GM12878 (cell line): ENCODE measurements at regions not wholly inside any gene's neighbourhood (a gene's known extent, or its start where the extent isn't known, plus 50 kb on each side); places are given as distances from the start of the nearest gene placed in this dataset.

ENCODE experiments used
- ATAC-seq: fragments of 200-7000 bp; cut with Tn5 transposase; 3 replicates; pipeline ENCODE4 v1.9.1; 2020; ENCODE audit warnings: mild to moderate bottlenecking, moderate library complexity
- BruUV-seq: library from RNA; stranded (reverse); fragments of 400-500 nt; replicated peaks from 2 replicates; lab custom pipeline; 2021; lab: Mats Ljungman, UMichigan
- CTCF ChIA-PET: fragments of 300-600 bp; sonication (Branson Sonifier 250); formaldehyde crosslinking; extraction: SDS; loops from one replicate; lab custom pipeline; 2021; ENCODE audit warnings: inconsistent platforms; lab: Yijun Ruan, JAX
- POLR2A ChIA-PET: fragments of 350-600 bp; formaldehyde crosslinking; extraction: SDS; loops from one replicate; lab custom pipeline; 2021; ENCODE audit warnings: inconsistent platforms; lab: Charles Lee
- RAD21 ChIA-PET: fragments of 300-600 bp; sonication (Branson Sonifier 250); formaldehyde crosslinking; loops from one replicate; lab custom pipeline; 2023; ENCODE audit warnings: antibody characterized with exemption; ENCODE audit not compliant: unreplicated experiment; lab: Charles Lee
- SMC1A ChIA-PET: fragments of 300-600 bp; sonication (Branson Sonifier 250); formaldehyde crosslinking; loops from one replicate; lab custom pipeline; 2023; ENCODE audit not compliant: unreplicated experiment, uncharacterized antibody; lab: Charles Lee
- DNase-seq: peaks from one replicate; pipeline ENCODE4 v3.0.0-alpha.2; 2011; ENCODE audit warnings: low read depth, low spot score
- FAIRE-seq: peaks from 3 replicates; lab custom pipeline; 2011; peaks lifted over from hg19 to GRCh38; lab: Jason Lieb, UNC
- H2AFZ ChIP-seq: 2 replicates; pipeline ENCODE4 v1.6.0; 2011; ENCODE audit warnings: low read depth, low read length, control low read depth; ENCODE audit not compliant: control insufficient read depth
- H3K27ac ChIP-seq: 2 replicates; pipeline ENCODE4 v1.5.1; 2011; ENCODE audit warnings: control low read depth; ENCODE audit not compliant: control insufficient read depth, insufficient read depth
- H3K27me3 ChIP-seq, 2 experiments: replicated peaks in 1 of 2; 2 replicates each; pipeline versions ENCODE4 v1.6.0 to v1.6.1; 2011; ENCODE audit warnings: low read length in 1 of 2; ENCODE audit not compliant: control insufficient read depth in 2 of 2, insufficient read depth in 2 of 2
- H3K36me3 ChIP-seq, 2 experiments: 2 replicates each; pipeline ENCODE4 v1.5.1; 2011; ENCODE audit warnings: low read length in 1 of 2; ENCODE audit not compliant: control insufficient read depth in 2 of 2, insufficient read depth in 2 of 2
- H3K4me1 ChIP-seq: 2 replicates; pipeline ENCODE4 v1.6.1; 2011; ENCODE audit warnings: mild to moderate bottlenecking, low read length, moderate library complexity, mixed read lengths; ENCODE audit not compliant: control insufficient read depth, insufficient read depth
- H3K4me2 ChIP-seq: 2 replicates; pipeline ENCODE4 v1.6.0; 2011; ENCODE audit warnings: control low read depth; ENCODE audit not compliant: control insufficient read depth, insufficient read depth
- H3K4me3 ChIP-seq: fragments of 200-600 bp; sonication (generic); 2 replicates; pipeline ENCODE4 v1.5.1; 2016
- H3K79me2 ChIP-seq: 2 replicates; pipeline ENCODE4 v1.6.0; 2011; ENCODE audit warnings: low read length; ENCODE audit not compliant: control insufficient read depth, insufficient read depth
- H3K9ac ChIP-seq: 2 replicates; pipeline ENCODE4 v1.8.0; 2011; ENCODE audit warnings: low read length, control low read depth, mixed read lengths; ENCODE audit not compliant: control insufficient read depth, insufficient read depth
- H3K9me3 ChIP-seq: replicated peaks from 3 replicates; pipeline ENCODE4 v1.5.1; 2011; ENCODE audit warnings: mild to moderate bottlenecking, low read length; ENCODE audit not compliant: control insufficient read depth, insufficient read depth
- H4K20me1 ChIP-seq: 2 replicates; pipeline ENCODE4 v1.6.0; 2011; ENCODE audit not compliant: control insufficient read depth, insufficient read depth
- BACH1 ChIP-seq: fragments of 450-650 bp; IDR thresholded peaks from 2 replicates; pipeline ENCODE4 v1.6.1; 2017; ENCODE audit warnings: mild to moderate bottlenecking, borderline replicate concordance
- BMI1 ChIP-seq: fragments of 450-650 bp; IDR thresholded peaks from 2 replicates; pipeline ENCODE4 v1.6.1; 2016; ENCODE audit warnings: mild to moderate bottlenecking, moderate library complexity, borderline replicate concordance
- ELK1 ChIP-seq: IDR thresholded peaks from 2 replicates; pipeline ENCODE4 v1.6.1; 2012; ENCODE audit warnings: low read depth, low read length, improper control_type of control experiment
- FOXM1 ChIP-seq: IDR thresholded peaks from 2 replicates; pipeline ENCODE4 v1.6.1; 2012; ENCODE audit warnings: low read depth, mild to moderate bottlenecking, inconsistent platforms, low read length, moderate library complexity
- IKZF1 ChIP-seq: fragments of 450-650 bp; conservative IDR thresholded peaks from 2 replicates; pipeline ENCODE4 v1.6.1; 2017; ENCODE audit warnings: antibody characterized with exemption, mild to moderate bottlenecking
- IKZF2 ChIP-seq, 2 experiments: fragments of 450-650 bp; IDR thresholded peaks; 2 replicates each; pipeline ENCODE4 v1.6.1; 2017; ENCODE audit warnings: mild to moderate bottlenecking in 2 of 2, moderate library complexity in 2 of 2
- MTA3 ChIP-seq: IDR thresholded peaks from 2 replicates; pipeline ENCODE4 v1.6.1; 2012; ENCODE audit warnings: low read length, inconsistent platforms, borderline replicate concordance
- MXI1 ChIP-seq: fragments of 150-350 bp; IDR thresholded peaks from 2 replicates; pipeline ENCODE4 v1.6.1; 2011; ENCODE audit warnings: low read depth, mild to moderate bottlenecking, inconsistent platforms, low read length, improper control_type of control experiment
- POLR2AphosphoS2 ChIP-seq: IDR thresholded peaks from 2 replicates; pipeline ENCODE4 v1.6.1; 2011; ENCODE audit warnings: low read depth, mild to moderate bottlenecking, low read length, improper control_type of control experiment, moderate library complexity
- RB1 ChIP-seq: fragments of 450-650 bp; formaldehyde crosslinking; IDR thresholded peaks from 2 replicates; pipeline ENCODE4 v1.6.1; 2017; ENCODE audit warnings: mild to moderate bottlenecking, borderline replicate concordance
- RFX5 ChIP-seq: IDR thresholded peaks from 2 replicates; pipeline ENCODE4 v1.6.1; 2011; ENCODE audit warnings: low read depth, low read length, improper control_type of control experiment
- RUNX3 ChIP-seq: IDR thresholded peaks from 2 replicates; pipeline ENCODE4 v1.6.1; 2012; ENCODE audit warnings: low read length, inconsistent platforms
- ZNF207 ChIP-seq: fragments of 450-650 bp; IDR thresholded peaks from 2 replicates; pipeline ENCODE4 v1.6.1; 2014; ENCODE audit warnings: antibody characterized with exemption, mild to moderate bottlenecking, borderline replicate concordance
- ZNF384 ChIP-seq: IDR thresholded peaks from 2 replicates; pipeline ENCODE4 v1.6.1; 2012; ENCODE audit warnings: low read depth, mild to moderate bottlenecking, low read length, improper control_type of control experiment, borderline replicate concordance
- WGBS: methylation state at CpG from one replicate; pipeline ENCODE4 v1.1.6; 2016; ENCODE audit warnings: low lambda C conversion rate; ENCODE audit not compliant: insufficient replicate concordance, insufficient coverage; ENCODE audit errors: missing lambda C conversion rate; 5-methylcytosine and 5-hydroxymethylcytosine counted together
- in situ Hi-C: fragments of 300-500 bp; cut with MboI; formaldehyde crosslinking; loops from 9 replicates; pipeline ENCODE4 v1.14.3; 2018; ENCODE audit warnings: mixed read lengths
- intact Hi-C: fragments of 100-400 bp; cut with micrococcal nuclease; formaldehyde crosslinking; loops from one replicate; pipeline ENCODE4 v1.14.2; 2022; ENCODE audit not compliant: unreplicated experiment
- TF ChIP-seq, protein P1 (sequence below): IDR thresholded peaks from 2 replicates; pipeline ENCODE4 v1.6.1; 2012; ENCODE audit warnings: improper control_type of control experiment, low read depth, low read length; ENCODE audit not compliant: insufficient replicate concordance
- TF ChIP-seq, protein P2 (sequence below): fragments of 450-650 bp; IDR thresholded peaks from 2 replicates; pipeline ENCODE4 v1.6.1; 2017; ENCODE audit warnings: borderline replicate concordance
- TF ChIP-seq, protein P3 (sequence below): IDR thresholded peaks from 2 replicates; pipeline ENCODE4 v1.6.1; 2011; ENCODE audit warnings: borderline replicate concordance, low read depth, mild to moderate bottlenecking, moderate library complexity, mixed read lengths, low read length; ENCODE audit not compliant: insufficient read depth; ENCODE audit errors: extremely low read length

- no peaks in the 10 kb centered on the region for H3K36me3 ChIP-seq
- no peak overlapping the region for H3K4me3 ChIP-seq
- ChIA-PET RAD21 (no interaction called here), CTCF (interaction anchor here (1.2 to 1.4 kb wide), 2 partner anchors 39 to 40 kb away, joined by 3 to 5 read pairs; no protein-coding TSS in a partner anchor), POLR2A (no interaction called here), SMC1A (interaction anchor here (1.7 kb wide), 1 partner anchor 11 kb away, joined by 4 read pairs; no protein-coding TSS in a partner anchor)
- H3K27me3 ChIP-seq = peaks cover 1 to 2% of the 10 kb centered on the region in 2 experiments; a peak in 2 of 4 replicates
- no TSS peak for BruUV-seq
- DNase-seq (no peak), ATAC-seq (no peak), FAIRE-seq (no peak)
- no peaks in the 10 kb centered on the region for H3K79me2 ChIP-seq
- intact Hi-C loops (no loop called here), in situ Hi-C loops (no loop called here)
- no peaks in the 10 kb centered on the region for H3K4me1 ChIP-seq
- H3K9me3 ChIP-seq = no peaks in the 10 kb centered on the region
- no peak overlapping the region for H3K9ac ChIP-seq
- WGBS = 4% methylated on average over 1 of the region's 1 CpG
- no peak overlapping the region for H3K4me2 ChIP-seq
- H4K20me1 ChIP-seq = no peaks in the 10 kb centered on the region
- no peak overlapping the region for H2AFZ ChIP-seq
- H3K27ac ChIP-seq = no peak overlapping the region
- TF ChIP-seq ELK1 (no peak), RFX5 (no peak), MXI1 (no peak), FOXM1 (no peak), IKZF2 (IDR thresholded peaks at IDR 0.05) (no peak), ZNF207 (no peak), POLR2AphosphoS2 (no peak), BACH1 (no peak), BMI1 (no peak), ZNF384 (no peak), MTA3 (no peak), RUNX3 (no peak), IKZF1 (no peak), RB1 (no peak)
- TF ChIP-seq, protein P1, sequence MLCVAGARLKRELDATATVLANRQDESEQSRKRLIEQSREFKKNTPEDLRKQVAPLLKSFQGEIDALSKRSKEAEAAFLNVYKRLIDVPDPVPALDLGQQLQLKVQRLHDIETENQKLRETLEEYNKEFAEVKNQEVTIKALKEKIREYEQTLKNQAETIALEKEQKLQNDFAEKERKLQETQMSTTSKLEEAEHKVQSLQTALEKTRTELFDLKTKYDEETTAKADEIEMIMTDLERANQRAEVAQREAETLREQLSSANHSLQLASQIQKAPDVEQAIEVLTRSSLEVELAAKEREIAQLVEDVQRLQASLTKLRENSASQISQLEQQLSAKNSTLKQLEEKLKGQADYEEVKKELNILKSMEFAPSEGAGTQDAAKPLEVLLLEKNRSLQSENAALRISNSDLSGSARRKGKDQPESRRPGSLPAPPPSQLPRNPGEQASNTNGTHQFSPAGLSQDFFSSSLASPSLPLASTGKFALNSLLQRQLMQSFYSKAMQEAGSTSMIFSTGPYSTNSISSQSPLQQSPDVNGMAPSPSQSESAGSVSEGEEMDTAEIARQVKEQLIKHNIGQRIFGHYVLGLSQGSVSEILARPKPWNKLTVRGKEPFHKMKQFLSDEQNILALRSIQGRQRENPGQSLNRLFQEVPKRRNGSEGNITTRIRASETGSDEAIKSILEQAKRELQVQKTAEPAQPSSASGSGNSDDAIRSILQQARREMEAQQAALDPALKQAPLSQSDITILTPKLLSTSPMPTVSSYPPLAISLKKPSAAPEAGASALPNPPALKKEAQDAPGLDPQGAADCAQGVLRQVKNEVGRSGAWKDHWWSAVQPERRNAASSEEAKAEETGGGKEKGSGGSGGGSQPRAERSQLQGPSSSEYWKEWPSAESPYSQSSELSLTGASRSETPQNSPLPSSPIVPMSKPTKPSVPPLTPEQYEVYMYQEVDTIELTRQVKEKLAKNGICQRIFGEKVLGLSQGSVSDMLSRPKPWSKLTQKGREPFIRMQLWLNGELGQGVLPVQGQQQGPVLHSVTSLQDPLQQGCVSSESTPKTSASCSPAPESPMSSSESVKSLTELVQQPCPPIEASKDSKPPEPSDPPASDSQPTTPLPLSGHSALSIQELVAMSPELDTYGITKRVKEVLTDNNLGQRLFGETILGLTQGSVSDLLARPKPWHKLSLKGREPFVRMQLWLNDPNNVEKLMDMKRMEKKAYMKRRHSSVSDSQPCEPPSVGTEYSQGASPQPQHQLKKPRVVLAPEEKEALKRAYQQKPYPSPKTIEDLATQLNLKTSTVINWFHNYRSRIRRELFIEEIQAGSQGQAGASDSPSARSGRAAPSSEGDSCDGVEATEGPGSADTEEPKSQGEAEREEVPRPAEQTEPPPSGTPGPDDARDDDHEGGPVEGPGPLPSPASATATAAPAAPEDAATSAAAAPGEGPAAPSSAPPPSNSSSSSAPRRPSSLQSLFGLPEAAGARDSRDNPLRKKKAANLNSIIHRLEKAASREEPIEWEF = no peak
- TF ChIP-seq, protein P2, sequence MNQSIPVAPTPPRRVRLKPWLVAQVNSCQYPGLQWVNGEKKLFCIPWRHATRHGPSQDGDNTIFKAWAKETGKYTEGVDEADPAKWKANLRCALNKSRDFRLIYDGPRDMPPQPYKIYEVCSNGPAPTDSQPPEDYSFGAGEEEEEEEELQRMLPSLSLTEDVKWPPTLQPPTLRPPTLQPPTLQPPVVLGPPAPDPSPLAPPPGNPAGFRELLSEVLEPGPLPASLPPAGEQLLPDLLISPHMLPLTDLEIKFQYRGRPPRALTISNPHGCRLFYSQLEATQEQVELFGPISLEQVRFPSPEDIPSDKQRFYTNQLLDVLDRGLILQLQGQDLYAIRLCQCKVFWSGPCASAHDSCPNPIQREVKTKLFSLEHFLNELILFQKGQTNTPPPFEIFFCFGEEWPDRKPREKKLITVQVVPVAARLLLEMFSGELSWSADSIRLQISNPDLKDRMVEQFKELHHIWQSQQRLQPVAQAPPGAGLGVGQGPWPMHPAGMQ = no peak
- TF ChIP-seq, protein P3, sequence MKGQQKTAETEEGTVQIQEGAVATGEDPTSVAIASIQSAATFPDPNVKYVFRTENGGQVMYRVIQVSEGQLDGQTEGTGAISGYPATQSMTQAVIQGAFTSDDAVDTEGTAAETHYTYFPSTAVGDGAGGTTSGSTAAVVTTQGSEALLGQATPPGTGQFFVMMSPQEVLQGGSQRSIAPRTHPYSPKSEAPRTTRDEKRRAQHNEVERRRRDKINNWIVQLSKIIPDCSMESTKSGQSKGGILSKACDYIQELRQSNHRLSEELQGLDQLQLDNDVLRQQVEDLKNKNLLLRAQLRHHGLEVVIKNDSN = no peak
Measured at GRCh38 chr10:6958711-6959110, 378.6 kb upstream of the PRKCQ start.
